Hepatocyte (in vitro differentiated cells): ENCODE measurements at regions not wholly inside any gene's neighbourhood (a gene's known extent, or its start where the extent isn't known, plus 50 kb on each side); places are given as distances from the start of the nearest gene placed in this dataset.

Experiments used
- EZH2phosphoT487 ChIP-seq: fragments of 200-600 bp; sonication (generic); IDR thresholded peaks from one replicate; pipeline ENCODE4 v1.6.1; 2018; ENCODE audit warnings: antibody characterized with exemption, mild to moderate bottlenecking, low read depth, moderate library complexity; ENCODE audit not compliant: unreplicated experiment, severe bottlenecking
- TF ChIP-seq, protein P1 (sequence below): fragments of 200-600 bp; sonication (generic); IDR thresholded peaks from 2 replicates; pipeline ENCODE4 v1.5.1; 2016; ENCODE audit warnings: antibody characterized with exemption, mild to moderate bottlenecking; ENCODE audit not compliant: poor library complexity

DNA sequence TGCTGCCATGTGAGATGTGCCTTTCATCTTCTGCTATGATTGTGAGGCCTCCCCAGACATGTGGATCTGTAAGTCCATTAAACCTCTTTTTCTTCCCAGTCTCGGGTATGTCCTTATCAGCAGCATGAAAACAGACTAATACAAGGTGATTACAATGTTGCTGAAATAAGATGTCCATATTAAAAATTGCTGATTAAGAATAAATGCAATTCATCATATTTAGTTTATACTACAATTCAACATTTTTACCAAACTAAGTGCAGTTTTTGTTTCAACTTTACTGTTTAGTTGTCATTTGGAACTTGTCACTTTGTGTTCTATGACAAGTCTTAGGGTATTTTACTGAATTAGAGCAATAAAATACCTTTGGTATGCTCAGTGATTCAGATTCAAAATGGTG lies 127.6 kb upstream of the TMCO5A start:
- TF ChIP-seq, protein P1, sequence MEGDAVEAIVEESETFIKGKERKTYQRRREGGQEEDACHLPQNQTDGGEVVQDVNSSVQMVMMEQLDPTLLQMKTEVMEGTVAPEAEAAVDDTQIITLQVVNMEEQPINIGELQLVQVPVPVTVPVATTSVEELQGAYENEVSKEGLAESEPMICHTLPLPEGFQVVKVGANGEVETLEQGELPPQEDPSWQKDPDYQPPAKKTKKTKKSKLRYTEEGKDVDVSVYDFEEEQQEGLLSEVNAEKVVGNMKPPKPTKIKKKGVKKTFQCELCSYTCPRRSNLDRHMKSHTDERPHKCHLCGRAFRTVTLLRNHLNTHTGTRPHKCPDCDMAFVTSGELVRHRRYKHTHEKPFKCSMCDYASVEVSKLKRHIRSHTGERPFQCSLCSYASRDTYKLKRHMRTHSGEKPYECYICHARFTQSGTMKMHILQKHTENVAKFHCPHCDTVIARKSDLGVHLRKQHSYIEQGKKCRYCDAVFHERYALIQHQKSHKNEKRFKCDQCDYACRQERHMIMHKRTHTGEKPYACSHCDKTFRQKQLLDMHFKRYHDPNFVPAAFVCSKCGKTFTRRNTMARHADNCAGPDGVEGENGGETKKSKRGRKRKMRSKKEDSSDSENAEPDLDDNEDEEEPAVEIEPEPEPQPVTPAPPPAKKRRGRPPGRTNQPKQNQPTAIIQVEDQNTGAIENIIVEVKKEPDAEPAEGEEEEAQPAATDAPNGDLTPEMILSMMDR, result no peak
- TF ChIP-seq EZH2phosphoT487, result no peak
